NCI-H1417 treated with DMSO at 0.1 percent for 48 hours (cell line): ENCODE measurements at regions not wholly inside any gene's neighbourhood (a gene's known extent, or its start where the extent isn't known, plus 50 kb on each side); places are given as distances from the start of the nearest gene placed in this dataset.
"Not testable (repeated sequence)": the region's sequence is repeated elsewhere in the genome, so short reads cannot be mapped to it uniquely, and the experiment has no call there.

Source experiments
- DNase-seq: peaks from one replicate; lab custom pipeline; 2025; lab: John Stamatoyannopoulos, UW

GRCh38 chr5:124176692-124177091, 569.7 kb downstream of the ZNF608 start:
- no peak for DNase-seq

GRCh38 chr5:124173386-124173785, 573.1 kb downstream of the ZNF608 start:
- no peak for DNase-seq

GRCh38 chr5:124172389-124173003, 573.9 kb downstream of the ZNF608 start:
- no peak for DNase-seq

GRCh38 chr5:124168093-124168492, 578.3 kb downstream of the ZNF608 start:
- DNase-seq, result not testable (repeated sequence)

DNA sequence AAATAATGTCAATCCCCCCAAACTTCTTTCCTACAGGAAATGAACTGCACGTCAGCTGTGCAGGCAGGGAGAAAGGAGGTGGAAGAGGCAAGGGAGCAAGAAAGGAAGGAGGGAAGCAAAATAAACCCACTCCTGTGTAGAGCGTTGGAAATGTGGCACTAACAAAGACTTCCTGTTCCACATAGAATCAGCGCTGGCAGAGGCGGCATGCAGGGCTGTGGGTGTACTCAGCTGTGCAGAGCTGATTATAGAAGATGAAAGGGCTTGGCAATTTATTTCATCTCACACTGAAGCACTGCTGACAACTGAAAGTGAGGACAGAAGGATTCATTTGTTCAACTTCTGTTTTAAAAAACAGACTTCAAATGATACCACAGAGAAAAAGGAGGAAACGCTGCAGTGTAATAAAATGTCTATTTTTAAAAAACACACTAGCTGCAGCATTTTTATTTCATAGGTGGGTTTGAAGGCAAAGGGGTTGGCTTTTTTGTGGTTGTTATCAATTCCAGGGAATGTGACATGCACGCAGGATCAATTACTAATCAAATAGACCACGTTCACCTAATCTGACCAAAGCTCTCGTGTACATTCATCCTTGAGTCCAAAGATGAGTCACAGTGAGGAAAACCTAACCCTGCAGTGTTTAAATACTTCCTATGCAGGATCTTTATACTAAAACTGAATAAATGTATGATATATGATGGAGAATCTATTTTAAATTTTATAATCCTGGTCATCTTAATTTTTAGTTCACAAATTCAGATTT, 583.5 kb downstream of the ZNF608 start:
- DNase-seq, result no peak

DNA sequence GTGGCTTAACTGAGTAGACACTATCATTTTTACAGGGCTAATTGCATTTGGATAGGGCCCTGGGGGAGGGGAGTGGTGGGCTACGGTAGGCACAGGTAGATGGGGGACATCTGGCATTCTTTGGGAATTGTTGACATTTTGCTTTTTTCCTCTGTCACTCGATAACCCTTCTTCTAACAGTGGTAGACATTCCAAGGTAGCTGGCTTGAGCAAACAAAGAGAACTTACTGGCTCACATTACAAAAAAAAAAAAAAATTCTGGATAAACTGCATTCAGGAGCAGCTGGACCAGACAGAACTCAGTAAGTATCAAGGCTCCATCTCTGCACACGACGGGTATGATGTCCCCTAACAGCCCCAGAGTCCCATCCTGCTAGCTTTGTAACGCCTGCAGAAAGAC, 585.2 kb downstream of the ZNF608 start:
- no peak for DNase-seq

GRCh38 chr5:124160265-124160664, 586.2 kb downstream of the ZNF608 start:
- no peak for DNase-seq

DNA sequence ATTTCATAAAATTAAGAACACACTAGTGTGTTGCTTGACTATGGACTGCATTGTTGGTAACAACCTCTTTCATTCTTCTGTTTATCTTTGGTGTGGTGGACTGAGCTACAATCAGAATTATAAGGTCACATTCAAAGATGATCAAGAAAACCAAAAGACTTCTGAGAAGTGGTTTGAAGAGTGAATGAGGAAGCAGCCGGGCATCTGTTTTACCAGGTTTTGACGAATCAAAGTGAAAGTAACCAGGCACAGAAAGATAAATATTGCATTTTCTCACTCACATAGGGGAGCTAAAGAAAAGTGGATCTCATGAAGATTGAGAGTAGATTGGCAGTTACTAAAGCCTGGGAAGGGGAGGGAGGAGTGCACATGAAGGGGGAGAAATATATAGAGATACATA, 589.1 kb downstream of the ZNF608 start:
- no peak for DNase-seq

DNA sequence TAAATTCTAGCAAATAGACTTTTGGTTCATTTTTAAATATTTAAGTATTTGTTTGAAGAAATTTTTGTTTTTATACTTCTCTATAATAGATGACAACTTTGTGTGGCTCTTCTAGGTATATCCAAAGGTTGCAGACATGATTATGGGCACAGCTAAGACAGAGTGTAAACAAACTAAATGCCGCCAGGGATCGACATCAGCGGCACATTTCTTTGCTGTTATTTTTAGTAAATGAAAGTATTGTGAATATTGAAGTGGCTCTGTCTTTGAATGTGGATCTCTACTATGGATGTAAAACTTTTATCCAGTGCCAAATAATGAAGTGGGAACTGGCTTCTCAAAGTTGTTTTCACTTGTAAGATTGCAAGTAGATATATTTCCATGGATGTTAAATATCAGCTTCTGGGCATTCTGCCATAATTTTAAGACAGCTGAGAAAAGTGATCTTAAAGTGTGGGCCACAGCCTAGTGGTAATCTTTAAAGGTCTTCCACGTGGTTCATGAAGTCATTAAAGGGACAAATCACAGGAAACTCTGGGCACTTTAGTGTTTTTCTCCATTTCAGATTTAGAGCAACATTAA, 589.9 kb downstream of the ZNF608 start:
- no peak for DNase-seq

GRCh38 chr5:124154714-124155113, 591.7 kb downstream of the ZNF608 start:
- DNase-seq, result no peak

DNA sequence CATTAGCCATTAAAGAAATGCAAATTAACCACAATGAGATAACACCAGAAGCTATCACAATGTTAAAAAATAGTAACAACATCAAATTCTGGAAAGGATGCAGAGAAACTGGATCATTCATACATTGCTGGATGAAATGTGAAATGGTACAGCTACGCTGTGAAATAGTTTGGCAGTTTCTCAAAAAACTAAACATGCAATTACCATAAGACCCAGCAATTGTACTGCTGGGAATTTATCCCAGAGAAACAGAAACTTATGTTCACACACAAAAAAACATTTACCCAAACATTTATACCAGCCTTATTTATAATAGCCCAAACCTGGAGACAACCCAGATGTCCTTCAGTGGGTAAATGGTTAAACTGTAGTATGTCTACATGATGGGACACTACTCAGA, 592.9 kb downstream of the ZNF608 start:
- no peak for DNase-seq

GRCh38 chr5:124148574-124148973, 597.9 kb downstream of the ZNF608 start:
- DNase-seq, result no peak

DNA sequence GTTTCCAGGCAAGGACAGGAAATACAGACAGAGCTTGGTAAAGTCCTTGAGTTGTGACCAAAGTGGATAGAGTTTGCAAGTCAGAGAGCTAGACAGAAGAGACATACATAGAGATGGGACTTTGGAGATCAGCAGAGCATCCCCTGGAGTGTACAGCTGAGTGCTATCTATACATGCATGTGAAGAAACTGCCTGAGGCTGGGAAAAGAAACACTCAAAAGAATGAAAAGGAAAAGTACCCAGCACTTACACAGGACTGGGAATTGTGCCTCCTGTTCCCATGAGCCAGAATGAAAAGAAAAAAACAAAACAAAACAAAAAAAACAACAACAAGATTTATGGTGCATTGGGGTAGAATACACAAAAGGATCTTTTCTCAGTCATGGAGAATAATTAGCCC, 606.4 kb downstream of the ZNF608 start:
- no peak for DNase-seq

DNA sequence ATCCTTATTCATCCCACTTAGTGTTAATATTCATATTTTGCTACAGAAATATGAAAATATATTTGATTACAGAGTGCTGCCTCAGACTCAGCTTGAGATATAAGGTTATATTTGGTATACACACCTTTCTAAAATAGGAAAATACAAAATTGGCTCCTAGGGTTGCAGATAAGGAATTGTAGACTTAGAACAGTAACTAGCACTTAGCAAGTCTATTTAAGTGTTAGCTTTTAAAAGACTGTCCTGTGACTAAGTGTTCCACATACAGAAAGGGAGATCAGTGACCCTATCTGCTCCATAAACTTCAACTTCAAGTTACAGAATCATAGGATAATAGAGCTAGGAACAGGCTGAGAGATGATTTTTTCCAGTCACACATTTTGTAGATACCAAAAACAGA, 607.0 kb downstream of the ZNF608 start:
- DNase-seq, result no peak

GRCh38 chr5:124136609-124137008, 609.8 kb downstream of the ZNF608 start:
- no peak for DNase-seq

DNA sequence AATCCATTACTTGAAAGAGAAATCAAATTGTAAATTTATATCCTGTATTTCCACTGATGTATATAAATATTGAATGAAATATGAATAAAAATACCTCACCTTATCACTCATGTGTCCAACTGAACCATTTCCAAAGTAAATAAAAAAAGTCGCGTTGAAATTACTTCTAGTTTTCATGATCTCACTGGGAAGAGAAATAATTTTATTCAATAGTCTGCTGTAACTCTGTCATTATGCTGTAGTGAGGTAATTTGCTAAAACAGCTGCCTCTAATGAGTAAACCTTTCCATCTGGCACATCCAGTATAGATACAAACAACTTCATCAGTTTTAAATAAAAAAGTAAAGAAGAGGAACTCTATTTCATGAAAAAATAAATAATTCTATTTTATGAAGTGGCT, 611.5 kb downstream of the ZNF608 start:
- DNase-seq, result no peak

DNA sequence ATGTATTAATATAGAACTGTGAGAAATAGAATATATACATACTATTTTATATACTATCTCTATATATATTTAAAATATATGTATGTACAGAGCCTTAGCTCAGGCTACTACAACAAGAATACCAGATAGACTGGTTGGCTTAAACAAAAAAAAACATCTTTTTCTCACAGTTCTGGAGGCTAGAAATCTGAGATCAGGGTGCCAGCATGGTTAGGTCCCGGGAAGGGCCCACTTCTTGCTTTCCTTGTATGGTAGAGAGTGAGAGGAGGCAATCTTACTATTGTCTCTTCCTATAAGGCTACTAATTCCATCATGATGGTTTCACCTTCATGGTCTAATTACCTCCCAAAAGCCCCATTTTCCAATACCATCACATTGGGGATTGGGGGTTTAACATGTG, 613.0 kb downstream of the ZNF608 start:
- DNase-seq, result no peak

GRCh38 chr5:124132843-124133242, 613.6 kb downstream of the ZNF608 start:
- DNase-seq, result no peak

DNA sequence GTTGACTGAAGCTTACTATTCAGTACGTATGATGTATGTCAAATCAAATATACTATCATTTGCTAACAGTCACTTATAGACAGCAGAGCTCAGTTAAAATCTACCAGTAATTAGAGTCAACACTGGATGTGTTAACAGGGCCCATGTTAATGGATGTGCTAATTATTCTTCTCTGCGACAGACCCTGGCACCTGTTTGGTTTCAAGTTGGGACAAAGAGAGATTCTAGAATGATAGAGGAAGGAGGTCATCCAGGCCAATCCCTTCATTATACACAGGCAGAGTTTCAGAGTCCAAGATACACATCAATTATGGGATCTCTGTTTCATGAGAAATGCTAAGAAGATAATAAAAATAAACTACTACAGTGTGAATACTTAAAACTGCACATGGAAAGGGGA, 615.0 kb downstream of the ZNF608 start:
- DNase-seq, result peak; percentile 18

DNA sequence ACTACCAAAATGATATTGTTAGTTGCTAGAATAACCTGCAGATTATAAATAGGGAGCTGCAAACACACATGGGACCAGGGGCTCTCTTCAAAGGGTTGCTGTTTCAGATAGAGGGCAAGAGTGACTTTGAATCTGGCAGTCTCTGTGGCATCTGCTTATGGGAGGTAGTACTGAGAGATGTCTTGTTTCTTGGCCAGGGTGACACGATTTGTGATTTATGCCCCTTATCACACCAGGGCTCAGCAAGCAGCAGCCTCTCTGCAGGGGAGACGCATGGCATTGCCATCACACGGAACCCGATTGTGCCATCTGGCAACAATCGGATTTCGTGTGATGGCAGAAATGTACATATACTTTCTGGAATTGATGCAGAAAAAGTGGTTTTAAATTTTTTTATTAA, 615.6 kb downstream of the ZNF608 start:
- no peak for DNase-seq

GRCh38 chr5:124128867-124129266, 616.9 kb downstream of the CSNK1G3 start:
- DNase-seq, result no peak

- no peak for DNase-seq
Measured at GRCh38 chr5:124126504-124127217, 614.7 kb downstream of the CSNK1G3 start.

DNA sequence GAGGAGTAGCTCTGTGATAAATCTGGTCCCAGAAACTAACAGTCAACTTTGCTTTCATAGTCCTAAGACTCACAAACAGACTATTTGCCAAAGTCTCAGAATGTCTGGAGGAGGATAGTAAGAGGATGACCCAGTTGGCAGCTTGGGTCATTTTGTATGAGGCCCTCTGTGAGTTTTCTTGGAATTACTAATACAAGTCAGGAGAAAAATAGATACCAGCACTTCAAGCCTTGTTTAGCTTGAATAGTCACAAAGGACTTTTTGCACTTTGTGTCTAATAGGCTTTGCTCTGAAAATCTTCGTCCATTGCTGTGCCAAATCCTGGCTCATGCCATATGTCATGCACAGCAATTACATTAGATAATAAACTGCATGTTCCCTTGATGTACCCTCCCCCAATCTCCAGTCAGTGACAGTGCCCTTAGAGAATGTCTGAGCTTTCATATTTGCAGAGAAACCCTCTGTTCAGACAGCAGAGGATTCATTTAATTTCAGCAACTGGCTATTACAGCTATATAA, 612.8 kb downstream of the CSNK1G3 start:
- DNase-seq, result no peak
